Mesothelial cell of epicardium (in vitro differentiated cells): ENCODE measurements at regions not wholly inside any gene's neighbourhood (a gene's known extent, or its start where the extent isn't known, plus 50 kb on each side); places are given as distances from the start of the nearest gene placed in this dataset.

Experiments used
- DNase-seq, 2 experiments: peaks; one replicate each; pipeline ENCODE4 v3.0.0; 2021; ENCODE audit warnings: low spot score in 2 of 2; ENCODE audit not compliant: unreplicated experiment in 2 of 2
- H3K27ac Mint-ChIP-seq: 2 replicates; pipeline ENCODE4 v1.8.0; 2021; ENCODE audit warnings: mixed read lengths
- H3K27me3 Mint-ChIP-seq: 2 replicates; pipeline ENCODE4 v1.8.0; 2021; ENCODE audit warnings: low read depth, mixed read lengths
- H3K36me3 Mint-ChIP-seq: 2 replicates; pipeline ENCODE4 v1.8.0; 2021; ENCODE audit warnings: mixed read lengths
- H3K4me1 Mint-ChIP-seq: 2 replicates; pipeline ENCODE4 v1.8.0; 2021; ENCODE audit warnings: mixed read lengths
- H3K4me3 Mint-ChIP-seq: 2 replicates; pipeline ENCODE4 v1.8.0; 2021; ENCODE audit warnings: mild to moderate bottlenecking, moderate library complexity, mixed read lengths
- H3K9me3 Mint-ChIP-seq: 2 replicates; pipeline ENCODE4 v1.8.0; 2021; ENCODE audit warnings: mixed read lengths
- TF ChIP-seq, protein P1 (sequence below): fragments of 200-600 bp; sonication (generic); IDR thresholded peaks from one replicate; pipeline ENCODE4 v1.5.0; 2021; ENCODE audit warnings: antibody characterized with exemption; ENCODE audit not compliant: unreplicated experiment

DNA sequence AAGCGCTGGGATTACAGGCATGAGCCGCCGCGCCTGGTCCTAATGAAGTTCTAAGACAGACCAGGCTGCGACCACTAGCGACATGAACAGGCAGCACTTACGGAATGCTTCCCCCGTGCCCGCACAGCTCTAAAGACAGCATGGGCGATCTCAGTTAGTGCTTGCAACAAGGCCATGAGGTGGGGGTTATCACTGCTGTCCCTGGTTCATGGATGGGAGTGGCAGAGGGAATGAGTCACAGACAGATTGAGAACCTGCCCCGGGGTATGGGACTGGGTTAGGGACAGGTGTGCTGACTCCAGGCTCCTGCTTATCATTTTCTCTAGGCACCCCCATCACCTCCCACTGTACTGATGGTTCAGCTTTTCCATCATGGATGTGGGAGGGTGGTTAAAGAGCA is 160.9 kb downstream of the VRK1 start:
- no peak overlapping the region for H3K4me3 Mint-ChIP-seq
- no peaks in the 10 kb centered on the region for H3K4me1 Mint-ChIP-seq
- H3K27me3 Mint-ChIP-seq = no peaks in the 10 kb centered on the region
- peaks cover 5% of the 10 kb centered on the region for H3K9me3 Mint-ChIP-seq
- TF ChIP-seq, protein P1, sequence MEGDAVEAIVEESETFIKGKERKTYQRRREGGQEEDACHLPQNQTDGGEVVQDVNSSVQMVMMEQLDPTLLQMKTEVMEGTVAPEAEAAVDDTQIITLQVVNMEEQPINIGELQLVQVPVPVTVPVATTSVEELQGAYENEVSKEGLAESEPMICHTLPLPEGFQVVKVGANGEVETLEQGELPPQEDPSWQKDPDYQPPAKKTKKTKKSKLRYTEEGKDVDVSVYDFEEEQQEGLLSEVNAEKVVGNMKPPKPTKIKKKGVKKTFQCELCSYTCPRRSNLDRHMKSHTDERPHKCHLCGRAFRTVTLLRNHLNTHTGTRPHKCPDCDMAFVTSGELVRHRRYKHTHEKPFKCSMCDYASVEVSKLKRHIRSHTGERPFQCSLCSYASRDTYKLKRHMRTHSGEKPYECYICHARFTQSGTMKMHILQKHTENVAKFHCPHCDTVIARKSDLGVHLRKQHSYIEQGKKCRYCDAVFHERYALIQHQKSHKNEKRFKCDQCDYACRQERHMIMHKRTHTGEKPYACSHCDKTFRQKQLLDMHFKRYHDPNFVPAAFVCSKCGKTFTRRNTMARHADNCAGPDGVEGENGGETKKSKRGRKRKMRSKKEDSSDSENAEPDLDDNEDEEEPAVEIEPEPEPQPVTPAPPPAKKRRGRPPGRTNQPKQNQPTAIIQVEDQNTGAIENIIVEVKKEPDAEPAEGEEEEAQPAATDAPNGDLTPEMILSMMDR = no peak
- H3K36me3 Mint-ChIP-seq = no peaks in the 10 kb centered on the region
- H3K27ac Mint-ChIP-seq = no peak overlapping the region
- DNase-seq = no peak

GRCh38 chr14:96959992-96960391 is 162.8 kb downstream of the VRK1 start:
- peaks cover 5% of the 10 kb centered on the region for H3K9me3 Mint-ChIP-seq
- DNase-seq = no peak
- H3K27ac Mint-ChIP-seq = no peak overlapping the region
- no peak overlapping the region for H3K4me3 Mint-ChIP-seq
- no peaks in the 10 kb centered on the region for H3K4me1 Mint-ChIP-seq
- TF ChIP-seq, protein P1 = no peak
- no peaks in the 10 kb centered on the region for H3K36me3 Mint-ChIP-seq
- H3K27me3 Mint-ChIP-seq = no peaks in the 10 kb centered on the region

- H3K36me3 Mint-ChIP-seq = no peaks in the 10 kb centered on the region
- H3K27ac Mint-ChIP-seq = no peak overlapping the region
- H3K4me3 Mint-ChIP-seq = no peak overlapping the region
- no peak for DNase-seq
- no peaks in the 10 kb centered on the region for H3K27me3 Mint-ChIP-seq
- TF ChIP-seq, protein P1 = no peak
- peaks cover 5% of the 10 kb centered on the region for H3K9me3 Mint-ChIP-seq
- H3K4me1 Mint-ChIP-seq = no peaks in the 10 kb centered on the region
These were observed 163.5 kb downstream of the VRK1 start for GRCh38 chr14:96960598-96961116.

GRCh38 chr14:96961895-96962294 is 164.7 kb downstream of the VRK1 start:
- TF ChIP-seq, protein P1 = no peak
- Mint-ChIP-seq H3K27ac (no peak overlapping the region), H3K4me1 (no peaks in the 10 kb centered on the region), H3K9me3 (peaks cover 5% of the 10 kb centered on the region), H3K4me3 (no peak overlapping the region), H3K27me3 (no peaks in the 10 kb centered on the region), H3K36me3 (no peaks in the 10 kb centered on the region)
- no peak for DNase-seq

DNA sequence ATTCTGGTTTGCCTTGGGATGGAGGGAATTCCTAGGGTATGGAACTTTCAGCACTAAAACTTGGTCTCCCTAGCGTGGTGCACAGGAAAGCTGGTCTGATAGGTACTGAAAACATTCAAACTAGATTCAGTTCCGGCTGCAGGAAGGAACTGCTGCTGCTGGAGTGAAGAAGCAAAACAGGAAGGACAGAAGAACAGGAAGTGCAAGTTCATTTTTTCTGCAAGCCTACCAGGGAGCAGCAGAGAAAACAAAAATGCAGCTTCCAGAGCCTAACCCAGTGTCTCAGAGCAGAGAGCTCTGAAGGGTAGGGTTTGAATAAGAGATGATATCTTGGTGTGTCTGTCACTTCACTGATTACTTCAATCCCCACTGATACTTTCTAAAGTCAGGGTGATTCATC is 165.2 kb downstream of the VRK1 start:
- Mint-ChIP-seq H3K4me1 (no peaks in the 10 kb centered on the region), H3K27me3 (no peaks in the 10 kb centered on the region), H3K36me3 (peaks cover 1% of the 10 kb centered on the region), H3K4me3 (no peak overlapping the region), H3K9me3 (peaks cover 6% of the 10 kb centered on the region), H3K27ac (no peak overlapping the region)
- no peak for DNase-seq
- TF ChIP-seq, protein P1 = no peak

- H3K4me1 Mint-ChIP-seq = no peaks in the 10 kb centered on the region
- TF ChIP-seq, protein P1 = no peak
- H3K27me3 Mint-ChIP-seq = no peaks in the 10 kb centered on the region
These were observed 167.7 kb downstream of the VRK1 start for GRCh38 chr14:96964726-96965415.

More at GRCh38 chr14:96964726-96965415, 167.7 kb downstream of the VRK1 start:
- DNase-seq = no peak
- peaks cover 2% of the 10 kb centered on the region for H3K36me3 Mint-ChIP-seq
- peaks cover 11% of the 10 kb centered on the region for H3K9me3 Mint-ChIP-seq
- H3K4me3 Mint-ChIP-seq = no peak overlapping the region
- no peak overlapping the region for H3K27ac Mint-ChIP-seq
